SK-N-MC (cell line): ENCODE measurements at regions not wholly inside any gene's neighbourhood (a gene's known extent, or its start where the extent isn't known, plus 50 kb on each side); places are given as distances from the start of the nearest gene placed in this dataset.

Experiments used
- DNase-seq: peaks from one replicate; pipeline ENCODE4 v3.0.0-alpha.2; 2011; ENCODE audit warnings: low read depth, low spot score
- H3K27ac ChIP-seq: fragments of 200-600 bp; sonication (generic); 2 replicates; pipeline ENCODE4 v1.5.1; 2016; ENCODE audit warnings: mixed run types
- H3K36me3 ChIP-seq: fragments of 200-600 bp; sonication (generic); 2 replicates; pipeline ENCODE4 v1.6.1; 2017; ENCODE audit warnings: antibody characterized with exemption, low read length, mixed read lengths; ENCODE audit not compliant: insufficient read depth
- H3K4me3 ChIP-seq: fragments of 200-600 bp; sonication (generic); 2 replicates; pipeline ENCODE4 v1.5.1; 2016
- H3K9ac ChIP-seq: fragments of 200-600 bp; sonication (generic); 2 replicates; pipeline ENCODE4 v1.8.0; 2017; ENCODE audit warnings: mixed run types, mixed read lengths; ENCODE audit not compliant: insufficient read length
- H3K9me3 ChIP-seq: fragments of 200-600 bp; sonication (generic); 2 replicates; pipeline ENCODE4 v1.6.1; 2017; ENCODE audit warnings: low read depth, mild to moderate bottlenecking, antibody characterized with exemption, low read length, moderate library complexity, mixed read lengths
- EZH2 ChIP-seq: fragments of 200-600 bp; sonication (generic); IDR thresholded peaks from one replicate; pipeline ENCODE4 v1.6.1; 2017; ENCODE audit warnings: antibody characterized with exemption
- FOXP2 ChIP-seq: optimal IDR thresholded peaks from 2 replicates; pipeline ENCODE3; 2011; ENCODE audit warnings: mild to moderate bottlenecking, moderate library complexity; ENCODE audit not compliant: insufficient read depth; ENCODE audit errors: extremely low read length, control extremely low read depth
- POLR2AphosphoS5 ChIP-seq: IDR thresholded peaks from 2 replicates; pipeline ENCODE4 v1.6.1; 2012; ENCODE audit warnings: mild to moderate bottlenecking, low read depth, low read length, borderline replicate concordance

DNA sequence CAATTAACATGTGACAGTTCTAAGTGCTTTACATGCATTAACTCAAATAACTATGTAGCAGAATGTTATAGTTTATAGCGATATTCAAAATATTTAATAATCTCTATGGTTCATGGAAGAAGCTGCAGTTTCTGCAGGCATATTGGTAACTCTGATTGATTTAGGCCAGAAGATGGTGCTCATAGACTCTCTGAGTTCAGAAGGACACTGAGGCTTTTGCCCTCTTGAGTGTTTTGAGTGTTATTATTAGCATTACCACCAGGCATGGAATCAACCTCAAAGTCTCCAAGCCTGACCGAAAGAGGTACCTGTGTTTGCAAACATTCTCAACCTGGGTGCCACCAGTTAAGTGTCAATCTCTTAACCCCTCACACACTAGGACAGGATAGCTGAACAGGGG is 792.3 kb upstream of the PCDH7 start:
- Histone ChIP-seq H3K9ac (no peak overlapping the region), H3K27ac (no peak overlapping the region), H3K36me3 (no peaks in the 10 kb centered on the region), H3K9me3 (no peaks in the 10 kb centered on the region), H3K4me3 (no peak overlapping the region)
- no peak for DNase-seq
- TF ChIP-seq EZH2, result no peak
- no peak for TF ChIP-seq POLR2AphosphoS5
- TF ChIP-seq FOXP2, result no peak

DNA sequence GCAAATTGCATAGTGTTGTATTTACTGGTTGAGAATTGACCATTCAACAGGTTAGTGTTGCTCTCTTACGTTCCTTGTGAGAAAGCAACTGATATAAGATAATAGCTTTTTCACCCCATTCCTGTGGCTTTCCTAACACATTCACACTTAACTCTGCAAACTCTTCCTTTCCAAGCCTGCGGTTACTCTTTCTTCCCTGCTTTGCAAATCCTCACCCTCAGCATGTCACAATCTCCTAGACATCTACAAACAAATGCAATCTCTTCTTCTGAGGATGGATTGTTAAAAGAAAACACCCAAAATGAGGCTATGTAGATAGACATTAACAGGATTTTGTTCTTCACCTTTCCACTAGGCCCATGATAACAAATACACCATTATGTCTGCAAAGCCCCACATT is 771.7 kb upstream of the PCDH7 start:
- Histone ChIP-seq H3K9ac (no peak overlapping the region), H3K4me3 (no peak overlapping the region), H3K36me3 (no peaks in the 10 kb centered on the region), H3K27ac (no peak overlapping the region), H3K9me3 (no peaks in the 10 kb centered on the region)
- no peak for DNase-seq
- no peak for TF ChIP-seq EZH2
- no peak for TF ChIP-seq FOXP2
- no peak for TF ChIP-seq POLR2AphosphoS5

- H3K4me3 ChIP-seq, result no peak overlapping the region
- no peaks in the 10 kb centered on the region for H3K36me3 ChIP-seq
- no peak for DNase-seq
- H3K27ac ChIP-seq, result no peak overlapping the region
- TF ChIP-seq POLR2AphosphoS5 (no peak), FOXP2 (no peak), EZH2 (no peak)
- no peaks in the 10 kb centered on the region for H3K9me3 ChIP-seq
- H3K9ac ChIP-seq, result no peak overlapping the region
These were observed 771.3 kb upstream of the PCDH7 start for GRCh38 chr4:29948858-29949257.

- no peak overlapping the region for H3K27ac ChIP-seq
- no peak overlapping the region for H3K4me3 ChIP-seq
- no peaks in the 10 kb centered on the region for H3K9me3 ChIP-seq
- no peak for DNase-seq
- no peak for TF ChIP-seq FOXP2
- TF ChIP-seq POLR2AphosphoS5, result no peak
- TF ChIP-seq EZH2, result no peak
- H3K36me3 ChIP-seq, result no peaks in the 10 kb centered on the region
- H3K9ac ChIP-seq, result no peak overlapping the region
These were observed 753.8 kb upstream of the PCDH7 start for GRCh38 chr4:29966386-29966785.

DNA sequence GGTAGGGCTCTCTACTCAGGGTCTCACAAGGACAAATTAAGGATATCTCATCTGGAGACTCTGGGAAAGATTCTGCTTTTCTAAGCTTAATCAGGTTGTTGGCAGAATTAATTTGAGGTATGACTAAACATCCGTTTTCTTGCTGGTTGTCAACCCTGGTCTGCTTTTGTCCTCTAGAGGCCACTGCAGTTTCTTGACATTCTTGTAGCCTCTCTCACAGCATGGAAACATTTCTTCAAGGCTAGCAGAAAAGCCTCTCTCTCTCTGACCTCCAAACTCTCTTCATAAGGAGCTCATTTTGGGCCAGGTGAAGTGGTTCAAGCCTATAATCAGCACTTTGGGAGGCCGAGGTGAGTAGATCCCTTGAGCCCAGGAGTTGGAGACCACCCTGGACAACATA is 749.5 kb upstream of the PCDH7 start:
- TF ChIP-seq POLR2AphosphoS5, result no peak
- Histone ChIP-seq H3K27ac (no peak overlapping the region), H3K9ac (no peak overlapping the region), H3K36me3 (no peaks in the 10 kb centered on the region), H3K4me3 (no peak overlapping the region), H3K9me3 (no peaks in the 10 kb centered on the region)
- DNase-seq, result no peak

GRCh38 chr4:29972121-29972520 is 748.0 kb upstream of the PCDH7 start:
- Histone ChIP-seq H3K4me3 (no peak overlapping the region), H3K27ac (no peak overlapping the region)

GRCh38 chr4:29983890-29984289 is 736.3 kb upstream of the PCDH7 start:
- TF ChIP-seq FOXP2 (no peak), EZH2 (no peak), POLR2AphosphoS5 (no peak)
- Histone ChIP-seq H3K9ac (no peak overlapping the region), H3K27ac (no peak overlapping the region), H3K36me3 (no peaks in the 10 kb centered on the region), H3K9me3 (no peaks in the 10 kb centered on the region), H3K4me3 (no peak overlapping the region)
- DNase-seq, result no peak

More at GRCh38 chr4:29972121-29972520, 748.0 kb upstream of the PCDH7 start:
- no peak for DNase-seq
- no peaks in the 10 kb centered on the region for H3K9me3 ChIP-seq
- no peak overlapping the region for H3K9ac ChIP-seq
- TF ChIP-seq EZH2, result no peak
- no peak for TF ChIP-seq FOXP2
- TF ChIP-seq POLR2AphosphoS5, result no peak
- no peaks in the 10 kb centered on the region for H3K36me3 ChIP-seq

- no peak for DNase-seq
- H3K4me3 ChIP-seq, result no peak overlapping the region
- TF ChIP-seq EZH2 (no peak), POLR2AphosphoS5 (no peak), FOXP2 (no peak)
- H3K27ac ChIP-seq, result no peak overlapping the region
- no peak overlapping the region for H3K9ac ChIP-seq
- no peaks in the 10 kb centered on the region for H3K9me3 ChIP-seq
- no peaks in the 10 kb centered on the region for H3K36me3 ChIP-seq
These were observed 718.5 kb upstream of the PCDH7 start for GRCh38 chr4:30001628-30002027.

DNA sequence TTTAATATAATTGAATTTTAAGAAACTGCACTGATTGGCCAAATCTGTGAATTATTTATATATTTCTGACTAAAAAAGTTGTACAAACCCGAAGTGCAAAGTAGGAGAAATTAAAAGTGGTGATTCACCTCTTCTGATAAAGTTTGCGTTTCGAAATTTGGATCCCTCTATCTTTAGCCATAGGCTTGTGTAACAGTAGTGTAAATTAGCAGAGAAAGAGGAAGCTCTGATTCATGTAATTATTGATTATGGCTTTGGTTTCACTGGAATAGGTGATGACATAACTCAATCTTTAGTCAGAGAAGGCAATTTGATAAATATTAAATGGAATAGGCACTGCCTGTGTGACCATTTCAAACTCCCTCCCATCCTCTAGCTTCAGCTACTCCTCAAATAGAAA is 717.8 kb upstream of the PCDH7 start:
- no peak overlapping the region for H3K4me3 ChIP-seq
- TF ChIP-seq EZH2 (no peak), POLR2AphosphoS5 (no peak), FOXP2 (no peak)
- no peak overlapping the region for H3K27ac ChIP-seq
- H3K36me3 ChIP-seq, result no peaks in the 10 kb centered on the region
- H3K9ac ChIP-seq, result no peak overlapping the region
- no peaks in the 10 kb centered on the region for H3K9me3 ChIP-seq
- DNase-seq, result no peak

- no peak overlapping the region for H3K27ac ChIP-seq
- TF ChIP-seq EZH2, result no peak
- TF ChIP-seq FOXP2, result no peak
- H3K9ac ChIP-seq, result no peak overlapping the region
- no peak for DNase-seq
- no peaks in the 10 kb centered on the region for H3K9me3 ChIP-seq
- no peaks in the 10 kb centered on the region for H3K36me3 ChIP-seq
- H3K4me3 ChIP-seq, result no peak overlapping the region
These were observed 714.2 kb upstream of the PCDH7 start for GRCh38 chr4:30005995-30006394.
